HL-60 (cell line): ENCODE measurements at regions not wholly inside any gene's neighbourhood (a gene's known extent, or its start where the extent isn't known, plus 50 kb on each side); places are given as distances from the start of the nearest gene placed in this dataset.

Experiments
- DNase-seq, 2 experiments: peaks; one replicate each; pipeline ENCODE4 v3.0.0-alpha.2; 2010 to 2020; ENCODE audit warnings: low read depth in 1 of 2, low spot score in 1 of 2
- H3K27ac ChIP-seq: fragments of 250-450 bp; sonication (Bioruptor Pico); replicated peaks from 2 replicates; pipeline ENCODE4 v1.5.1; 2020; ENCODE audit warnings: mild to moderate bottlenecking, moderate library complexity
- H3K27me3 ChIP-seq: fragments of 250-450 bp; sonication (Bioruptor Pico); 2 replicates; pipeline ENCODE4 v1.5.1; 2021; ENCODE audit warnings: mild to moderate bottlenecking, moderate library complexity; ENCODE audit not compliant: insufficient read depth, poor library complexity, severe bottlenecking
- H3K4me3 ChIP-seq: replicated peaks from 2 replicates; pipeline ENCODE4 v1.5.1; 2011; ENCODE audit warnings: mild to moderate bottlenecking, control low read depth, low read length; ENCODE audit not compliant: insufficient read depth
- CTCF ChIP-seq: IDR thresholded peaks from one replicate; pipeline ENCODE4 v1.5.1; 2011; ENCODE audit warnings: low read length, control low read depth, inconsistent platforms; ENCODE audit not compliant: insufficient read depth
- GABPA ChIP-seq: IDR thresholded peaks from 2 replicates; pipeline ENCODE4 v1.6.1; 2012; ENCODE audit warnings: low read depth
- POLR2AphosphoS5 ChIP-seq: IDR thresholded peaks from 2 replicates; pipeline ENCODE4 v1.6.1; 2012; ENCODE audit warnings: low read depth
- REST ChIP-seq: IDR thresholded peaks from 2 replicates; pipeline ENCODE4 v1.6.1; 2012; ENCODE audit warnings: low read depth; ENCODE audit not compliant: insufficient replicate concordance
- SPI1 ChIP-seq: IDR thresholded peaks from 2 replicates; pipeline ENCODE4 v1.6.1; 2012; ENCODE audit warnings: low read depth, mild to moderate bottlenecking, borderline replicate concordance

GRCh38 chr5:162391833-162392232 is 324.3 kb downstream of the GABRG2 start:
- no peak overlapping the region for H3K27ac ChIP-seq
- no peak for TF ChIP-seq SPI1
- TF ChIP-seq POLR2AphosphoS5: no peak
- TF ChIP-seq GABPA: no peak
- no peak for TF ChIP-seq CTCF
- TF ChIP-seq REST: no peak

GRCh38 chr5:162392336-162392735 is 324.8 kb downstream of the GABRG2 start:
- DNase-seq: no peak
- Histone ChIP-seq H3K27ac (no peak overlapping the region), H3K4me3 (no peak overlapping the region), H3K27me3 (no peaks in the 10 kb centered on the region)
- TF ChIP-seq REST: no peak
- no peak for TF ChIP-seq GABPA
- no peak for TF ChIP-seq SPI1
- TF ChIP-seq POLR2AphosphoS5: no peak
- TF ChIP-seq CTCF: no peak

More at GRCh38 chr5:162391833-162392232, 324.3 kb downstream of the GABRG2 start:
- H3K27me3 ChIP-seq: no peaks in the 10 kb centered on the region
- H3K4me3 ChIP-seq: no peak overlapping the region
- DNase-seq: no peak

- no peaks in the 10 kb centered on the region for H3K27me3 ChIP-seq
- no peak for DNase-seq
- H3K27ac ChIP-seq: no peak overlapping the region
- no peak for TF ChIP-seq GABPA
- TF ChIP-seq SPI1: no peak
- TF ChIP-seq CTCF: no peak
- no peak overlapping the region for H3K4me3 ChIP-seq
These were observed 326.0 kb downstream of the GABRG2 start for GRCh38 chr5:162393534-162393933.

- TF ChIP-seq SPI1: no peak
- no peak for TF ChIP-seq CTCF
- TF ChIP-seq REST: no peak
- TF ChIP-seq GABPA: no peak
- TF ChIP-seq POLR2AphosphoS5: no peak
- Histone ChIP-seq H3K27me3 (no peaks in the 10 kb centered on the region), H3K27ac (no peak overlapping the region), H3K4me3 (no peak overlapping the region)
- no peak for DNase-seq
These were observed 340.0 kb downstream of the GABRG2 start for GRCh38 chr5:162407614-162408013.
